Trophoblast cell (in vitro differentiated cells and primary cell): ENCODE measurements at regions not wholly inside any gene's neighbourhood (a gene's known extent, or its start where the extent isn't known, plus 50 kb on each side); places are given as distances from the start of the nearest gene placed in this dataset.

ENCODE experiments used
- DNase-seq, 2 donors: peaks; one replicate each; pipeline ENCODE4 v3.0.0-alpha.2; 2016
- H2AFZ ChIP-seq: 2 replicates; pipeline ENCODE4 v1.6.1; 2013; ENCODE audit warnings: low read length, moderate library complexity, mild to moderate bottlenecking; ENCODE audit not compliant: insufficient read depth, poor library complexity
- H2AK5ac ChIP-seq: 2 replicates; pipeline ENCODE4 v1.6.1; 2013; ENCODE audit warnings: mild to moderate bottlenecking, low read length
- H2BK120ac ChIP-seq: 2 replicates; pipeline ENCODE4 v1.6.1; 2013; ENCODE audit warnings: low read length, mild to moderate bottlenecking, moderate library complexity; ENCODE audit not compliant: insufficient read depth, poor library complexity
- H2BK12ac ChIP-seq: 2 replicates; pipeline ENCODE4 v1.6.1; 2013; ENCODE audit warnings: mild to moderate bottlenecking, low read length, moderate library complexity
- H2BK5ac ChIP-seq: 2 replicates; pipeline ENCODE4 v1.6.1; 2013; ENCODE audit warnings: low read length, low read depth, moderate library complexity, mild to moderate bottlenecking; ENCODE audit not compliant: poor library complexity
- H3K14ac ChIP-seq: 2 replicates; pipeline ENCODE4 v1.6.1; 2013; ENCODE audit warnings: mild to moderate bottlenecking, low read length
- H3K18ac ChIP-seq: 2 replicates; pipeline ENCODE4 v1.6.1; 2013; ENCODE audit warnings: mild to moderate bottlenecking, low read length
- H3K23ac ChIP-seq: 2 replicates; pipeline ENCODE4 v1.6.1; 2013; ENCODE audit warnings: low read length
- H3K27ac ChIP-seq: 2 replicates; pipeline ENCODE4 v1.5.1; 2013; ENCODE audit warnings: low read depth, mild to moderate bottlenecking, inconsistent platforms, low read length, moderate library complexity
- H3K27me3 ChIP-seq: 2 replicates; pipeline ENCODE4 v1.6.1; 2013; ENCODE audit warnings: inconsistent platforms, mild to moderate bottlenecking, low read length, moderate library complexity; ENCODE audit not compliant: insufficient read depth
- H3K36me3 ChIP-seq, 2 experiments: 1 replicate in 1 of 2; 2 replicates in 1 of 2; pipeline ENCODE4 v1.6.1; 2013; ENCODE audit warnings: low read length in 2 of 2, mild to moderate bottlenecking in 2 of 2, moderate library complexity in 1 of 2; ENCODE audit not compliant: insufficient read depth in 2 of 2, control insufficient read depth in 1 of 2
- H3K4ac ChIP-seq: 2 replicates; pipeline ENCODE4 v1.6.1; 2013; ENCODE audit warnings: low read depth, mild to moderate bottlenecking, low read length, moderate library complexity
- H3K4me1 ChIP-seq, 2 experiments: 1 replicate in 1 of 2; 2 replicates in 1 of 2; pipeline ENCODE4 v1.6.1; 2013; ENCODE audit warnings: low read length in 2 of 2, mild to moderate bottlenecking in 2 of 2, moderate library complexity in 1 of 2; ENCODE audit not compliant: insufficient read depth in 2 of 2, control insufficient read depth in 1 of 2
- H3K4me2 ChIP-seq: 2 replicates; pipeline ENCODE4 v1.6.1; 2013; ENCODE audit warnings: inconsistent platforms, mild to moderate bottlenecking, low read length, moderate library complexity
- H3K4me3 ChIP-seq: 2 replicates; pipeline ENCODE4 v1.5.1; 2013; ENCODE audit warnings: mild to moderate bottlenecking, low read depth, low read length, inconsistent platforms
- H3K79me1 ChIP-seq: one replicate; pipeline ENCODE4 v1.6.1; 2013; ENCODE audit warnings: low read length
- H3K79me2 ChIP-seq: 2 replicates; pipeline ENCODE4 v1.6.1; 2013; ENCODE audit warnings: low read length, mild to moderate bottlenecking; ENCODE audit not compliant: control insufficient read depth, insufficient read depth, poor library complexity
- H3K9ac ChIP-seq: 2 replicates; pipeline ENCODE4 v1.6.1; 2013; ENCODE audit warnings: mild to moderate bottlenecking, low read length
- H3K9me3 ChIP-seq: 2 replicates; pipeline ENCODE4 v1.6.1; 2013; ENCODE audit warnings: low read depth, mild to moderate bottlenecking, control low read depth, inconsistent platforms, low read length; ENCODE audit not compliant: insufficient read depth
- H4K12ac ChIP-seq: 2 replicates; pipeline ENCODE4 v1.6.1; 2013; ENCODE audit warnings: low read depth, mild to moderate bottlenecking, low read length, moderate library complexity
- H4K8ac ChIP-seq: 2 replicates; pipeline ENCODE4 v1.6.1; 2013; ENCODE audit warnings: low read depth, mild to moderate bottlenecking, low read length, moderate library complexity
- H4K91ac ChIP-seq: one replicate; pipeline ENCODE4 v1.6.1; 2013; ENCODE audit warnings: low read depth, mild to moderate bottlenecking, low read length, moderate library complexity
- WGBS: extraction: QIAGEN DNeasy Blood & Tissue Kit; methylation state at CpG from one replicate; pipeline ENCODE4 v1.1.7; 2013; ENCODE audit warnings: missing lambda C conversion rate; ENCODE audit not compliant: insufficient read length, insufficient coverage; ENCODE audit errors: extremely low coverage; 5-methylcytosine and 5-hydroxymethylcytosine counted together

DNA sequence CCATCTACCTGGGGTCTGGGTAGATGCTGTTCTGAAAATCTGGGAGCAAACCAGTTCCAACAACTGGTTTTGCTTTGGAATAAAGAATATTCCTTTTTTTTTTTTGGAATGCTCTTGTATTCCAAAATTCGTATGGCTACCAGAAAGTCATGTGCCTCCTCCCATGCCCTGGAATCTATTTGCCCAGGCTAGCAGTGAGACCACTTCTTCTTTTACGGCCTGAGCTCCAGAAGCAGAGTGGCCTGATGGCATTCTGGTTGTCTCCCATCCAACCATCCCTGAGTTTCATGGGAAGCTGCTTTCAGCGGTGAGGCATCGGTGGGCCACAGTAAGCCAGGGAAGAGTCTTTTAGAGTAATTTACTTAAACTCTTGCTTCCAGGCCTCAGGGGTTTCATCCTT, 113.4 kb upstream of the RAB4A start:
- Histone ChIP-seq H2AK5ac (no peak overlapping the region), H2AFZ (no peak overlapping the region), H3K4me1 (peaks cover 0 to 2% of the 10 kb centered on the region in 2 experiments), H3K18ac (no peak overlapping the region), H3K9me3 (peaks cover 3% of the 10 kb centered on the region), H2BK12ac (no peak overlapping the region), H3K79me2 (no peaks in the 10 kb centered on the region), H4K12ac (no peak overlapping the region), H3K23ac (no peak overlapping the region), H3K4ac (no peak overlapping the region), H3K27me3 (no peaks in the 10 kb centered on the region), H3K36me3 (no peaks in the 10 kb centered on the region), H3K79me1 (peaks cover 1% of the 10 kb centered on the region), H3K27ac (no peak overlapping the region), H2BK5ac (no peak overlapping the region), H4K8ac (no peak overlapping the region), H3K4me3 (no peak overlapping the region), H2BK120ac (no peak overlapping the region), H4K91ac (no peak overlapping the region), H3K4me2 (no peak overlapping the region), H3K14ac (no peak overlapping the region), H3K9ac (no peak overlapping the region)
- WGBS = no CpG with 5 or more reads among the region's 4 CpGs
- no peak for DNase-seq

DNA sequence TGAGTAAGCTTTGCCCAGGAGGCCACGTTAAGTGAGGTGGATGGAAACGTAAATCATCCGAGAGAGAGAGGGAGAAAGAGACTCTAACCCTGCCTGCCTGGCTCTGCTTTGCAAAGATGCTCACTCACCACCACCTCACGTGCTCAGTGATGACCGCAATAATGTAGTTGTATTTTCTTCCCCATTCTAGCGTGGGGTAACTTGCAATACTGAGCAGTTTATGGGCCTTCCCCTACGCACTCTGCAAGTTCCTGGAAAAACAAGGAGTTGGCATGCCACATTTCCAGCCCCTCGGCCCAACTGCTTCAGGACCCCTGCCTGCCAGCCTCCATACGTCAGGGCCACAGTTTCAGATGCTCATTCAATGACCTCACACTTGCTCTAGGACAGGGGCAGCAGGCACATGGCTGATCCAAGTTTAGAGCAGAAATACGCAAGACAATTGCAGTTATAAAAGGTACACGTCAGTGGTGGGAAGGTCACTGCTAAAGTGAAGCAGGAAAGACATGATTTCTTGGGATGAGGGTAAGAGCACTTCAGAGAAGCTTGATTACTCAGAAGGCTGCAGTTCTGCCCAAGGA, 112.5 kb upstream of the RAB4A start:
- WGBS = no CpG with 5 or more reads among the region's 11 CpGs

DNA sequence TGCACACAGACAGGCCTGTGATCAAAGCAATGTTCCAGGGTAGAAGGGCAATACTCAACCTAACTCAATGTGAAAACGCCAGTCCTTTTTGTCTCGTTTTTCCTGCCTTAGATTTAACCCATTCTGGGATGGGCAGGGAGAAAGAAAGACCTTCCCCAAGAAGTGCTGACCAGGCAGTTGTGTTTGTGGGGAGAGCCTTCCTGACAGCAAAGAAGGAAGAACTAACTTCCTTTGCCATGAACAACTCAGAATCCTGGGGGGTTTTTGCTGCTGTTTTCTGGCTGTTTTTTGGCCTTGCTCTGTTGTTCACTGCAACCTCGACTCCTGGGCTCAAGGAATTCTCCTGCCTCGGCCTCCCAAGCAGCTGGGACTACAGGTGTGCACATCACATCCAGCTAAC, 112.0 kb upstream of the RAB4A start:
- Histone ChIP-seq H3K4me2 (no peak overlapping the region), H3K23ac (no peak overlapping the region), H3K79me2 (no peaks in the 10 kb centered on the region), H3K9ac (no peak overlapping the region), H4K12ac (no peak overlapping the region), H3K36me3 (no peaks in the 10 kb centered on the region), H4K8ac (no peak overlapping the region), H3K4me3 (no peak overlapping the region), H3K14ac (no peak overlapping the region), H2BK5ac (no peak overlapping the region), H3K4ac (no peak overlapping the region), H3K27ac (no peak overlapping the region), H2AK5ac (no peak overlapping the region), H3K9me3 (peaks cover 3% of the 10 kb centered on the region), H3K27me3 (no peaks in the 10 kb centered on the region), H4K91ac (no peak overlapping the region), H3K18ac (no peak overlapping the region), H2BK12ac (no peak overlapping the region), H2BK120ac (no peak overlapping the region), H3K79me1 (peaks cover 1% of the 10 kb centered on the region), H2AFZ (no peak overlapping the region), H3K4me1 (peaks cover 0 to 2% of the 10 kb centered on the region in 2 experiments)
- DNase-seq = no peak
- no CpG with 5 or more reads among the region's 4 CpGs for WGBS

More for the DNA sequence above, 112.5 kb upstream of the RAB4A start:
- H3K79me1 ChIP-seq = peaks cover 1% of the 10 kb centered on the region
- H2AFZ ChIP-seq = no peak overlapping the region
- no peaks in the 10 kb centered on the region for H3K27me3 ChIP-seq
- no peak overlapping the region for H2AK5ac ChIP-seq
- H3K4me2 ChIP-seq = no peak overlapping the region
- H4K91ac ChIP-seq = no peak overlapping the region
- no peak overlapping the region for H3K9ac ChIP-seq
- peaks cover 0 to 2% of the 10 kb centered on the region in 2 experiments for H3K4me1 ChIP-seq
- no peak overlapping the region for H3K23ac ChIP-seq
- peak in 1 of 2 donors; percentile 38 for DNase-seq
- H3K27ac ChIP-seq = no peak overlapping the region
- H4K8ac ChIP-seq = no peak overlapping the region
- H2BK12ac ChIP-seq = no peak overlapping the region
- no peak overlapping the region for H3K4me3 ChIP-seq
- H3K36me3 ChIP-seq = no peaks in the 10 kb centered on the region
- H2BK120ac ChIP-seq = no peak overlapping the region
- no peak overlapping the region for H2BK5ac ChIP-seq
- no peaks in the 10 kb centered on the region for H3K79me2 ChIP-seq
- H3K18ac ChIP-seq = no peak overlapping the region
- H4K12ac ChIP-seq = no peak overlapping the region
- H3K14ac ChIP-seq = no peak overlapping the region
- H3K9me3 ChIP-seq = peaks cover 3% of the 10 kb centered on the region
- no peak overlapping the region for H3K4ac ChIP-seq

DNA sequence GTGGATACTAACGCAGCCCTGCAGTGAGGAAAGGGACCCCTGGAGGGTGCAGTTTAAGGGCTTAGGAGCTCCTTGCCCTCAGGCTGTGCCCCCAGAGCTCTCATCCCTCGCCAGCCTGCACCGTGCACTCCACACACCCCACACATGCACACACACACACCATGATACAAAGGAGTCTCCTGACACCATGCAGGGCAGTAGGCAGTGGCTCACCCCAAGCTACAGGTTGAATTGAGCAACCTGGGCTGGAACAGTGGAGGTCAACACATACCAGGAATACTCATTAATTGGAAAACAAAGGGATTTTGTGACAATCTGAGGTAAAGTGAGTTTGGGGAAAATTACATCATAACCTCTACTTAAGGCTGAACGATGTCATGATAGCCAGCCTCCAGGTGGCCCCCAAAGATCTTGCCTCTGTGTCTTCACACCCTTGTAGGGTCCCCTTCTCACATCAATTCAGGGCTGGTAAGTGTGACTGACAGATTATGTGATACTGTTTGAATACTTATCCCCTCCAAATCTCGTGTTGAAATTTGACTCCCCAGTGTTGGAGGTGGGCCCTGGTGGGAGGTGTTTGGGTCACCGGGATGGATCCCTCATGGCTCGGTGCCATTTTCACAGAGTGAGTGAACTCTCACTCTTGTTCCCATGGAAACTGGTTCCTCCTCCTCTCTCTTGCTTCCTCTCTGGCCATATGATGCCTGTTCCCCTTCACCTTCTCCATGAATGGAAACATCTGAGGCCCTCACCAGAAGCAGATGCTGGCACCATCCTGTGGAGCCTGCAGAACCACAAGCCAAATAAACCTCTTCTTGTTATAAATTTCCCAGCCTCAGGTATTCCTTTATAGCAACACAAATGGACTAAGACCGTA, 111.0 kb upstream of the RAB4A start:
- Histone ChIP-seq H3K27me3 (no peaks in the 10 kb centered on the region), H3K18ac (no peak overlapping the region), H3K27ac (no peak overlapping the region)

More for the DNA sequence above, 111.0 kb upstream of the RAB4A start:
- peaks cover 0 to 2% of the 10 kb centered on the region in 2 experiments for H3K4me1 ChIP-seq
- peaks cover 3% of the 10 kb centered on the region for H3K9me3 ChIP-seq
- no peak for DNase-seq
- H2AFZ ChIP-seq = no peak overlapping the region
- no peak overlapping the region for H3K4ac ChIP-seq
- H3K9ac ChIP-seq = peak overlapping the region; percentile 19
- H3K23ac ChIP-seq = no peak overlapping the region
- no peak overlapping the region for H2AK5ac ChIP-seq
- no peak overlapping the region for H4K12ac ChIP-seq
- H2BK120ac ChIP-seq = no peak overlapping the region
- H4K8ac ChIP-seq = no peak overlapping the region
- no CpG with 5 or more reads among the region's 8 CpGs for WGBS
- peaks cover 1% of the 10 kb centered on the region for H3K79me1 ChIP-seq
- no peak overlapping the region for H2BK12ac ChIP-seq
- H4K91ac ChIP-seq = no peak overlapping the region
- no peak overlapping the region for H3K4me3 ChIP-seq
- no peak overlapping the region for H3K4me2 ChIP-seq
- no peaks in the 10 kb centered on the region for H3K79me2 ChIP-seq
- H2BK5ac ChIP-seq = no peak overlapping the region
- no peaks in the 10 kb centered on the region for H3K36me3 ChIP-seq
- H3K14ac ChIP-seq = no peak overlapping the region
